Right lobe of liver (tissue), 6 donors: ENCODE measurements at regions not wholly inside any gene's neighbourhood (a gene's known extent, or its start where the extent isn't known, plus 50 kb on each side); places are given as distances from the start of the nearest gene placed in this dataset.

Experiments
- ATAC-seq, 4 donors: fragments of 200-7000 bp; cut with Tn5 transposase; one replicate each; pipeline ENCODE4 v1.9.1; 2020; ENCODE audit warnings: mild to moderate bottlenecking in 4 of 4, moderate library complexity in 4 of 4
- DNase-seq, 3 donors: peaks; one replicate each; pipeline ENCODE4 v3.0.0-alpha.2; 2020
- H3K27ac ChIP-seq, 3 donors: fragments of 200-600 bp; one replicate each; pipeline ENCODE4 v1.8.0; 2022
- H3K27me3 ChIP-seq, 2 donors: fragments of 200-600 bp; one replicate each; pipeline ENCODE4 v1.8.0; 2022
- H3K36me3 ChIP-seq, 4 donors: fragments of 200-600 bp; sonication (generic) in 1 of 4; one replicate each; pipeline versions ENCODE4 v1.5.1 to v1.8.0; 2017 to 2022; ENCODE audit warnings: control low read depth in 1 of 4
- H3K4me1 ChIP-seq, 4 donors: fragments of 200-600 bp; sonication (generic) in 1 of 4; one replicate each; pipeline versions ENCODE4 v1.5.1 to v1.8.0; 2017 to 2022; ENCODE audit warnings: control low read depth in 1 of 4
- H3K4me3 ChIP-seq, 3 donors: fragments of 200-600 bp; one replicate each; pipeline ENCODE4 v1.8.0; 2022
- H3K9me3 ChIP-seq, 4 donors: fragments of 200-600 bp; sonication (generic) in 1 of 4; one replicate each; pipeline versions ENCODE4 v1.5.1 to v1.8.0; 2017 to 2022; ENCODE audit warnings: control low read depth in 1 of 4
- CTCF ChIP-seq, 4 donors: fragments of 200-600 bp in 3 of 4; fragments of 450-650 bp in 1 of 4; IDR thresholded peaks; one replicate each; pipeline versions ENCODE4 v1.5.1 to v1.8.0; 2016 to 2022; ENCODE audit warnings: antibody characterized with exemption in 4 of 4, mild to moderate bottlenecking in 2 of 4
- POLR2A ChIP-seq: fragments of 450-650 bp; IDR thresholded peaks from one replicate; pipeline ENCODE4 v1.6.1; 2017; ENCODE audit warnings: antibody characterized with exemption, mild to moderate bottlenecking
- WGBS: methylation state at CpG from one replicate; pipeline ENCODE4 v1.1.6; 2018; ENCODE audit warnings: low coverage, low lambda C conversion rate; ENCODE audit not compliant: insufficient coverage; ENCODE audit errors: missing lambda C conversion rate; 5-methylcytosine and 5-hydroxymethylcytosine counted together
- intact Hi-C, 2 donors: fragments of 100-400 bp; cut with DNase I; formaldehyde crosslinking; loops; one replicate each; pipeline versions ENCODE4 v1.11.2 to v1.14.1; 2022
- donor health status: DM: no; HTN: yes; CAD: no.
- donor health status: DM: no; HTN: no; CAD: no.
- donor health status: DM: no; HTN: no; CAD: no.
- donor health status: DM: no; HTN: yes; CAD: no.
- donor health status: DM: no; HTN: yes; CAD: no.

- Histone ChIP-seq H3K9me3 (no peaks in the 10 kb centered on the region), H3K27ac (no peak overlapping the region), H3K4me1 (no peaks in the 10 kb centered on the region), H3K27me3 (no peaks in the 10 kb centered on the region), H3K4me3 (no peak overlapping the region), H3K36me3 (no peaks in the 10 kb centered on the region)
- intact Hi-C loops: no loop called here
- DNase-seq (no peak), ATAC-seq (no peak)
- 28% methylated on average over 5 of the region's 5 CpGs for WGBS
- TF ChIP-seq POLR2A: no peak
- TF ChIP-seq CTCF (IDR thresholded peaks at IDR 0.05): no peak
Measured at GRCh38 chr3:34780294-34780693, 859.0 kb upstream of the ARPP21 start.

GRCh38 chr3:34780973-34781372 is 858.4 kb upstream of the ARPP21 start:
- no peak overlapping the region for H3K4me3 ChIP-seq
- H3K9me3 ChIP-seq: no peaks in the 10 kb centered on the region
- ATAC-seq: no peak
- no peaks in the 10 kb centered on the region for H3K27me3 ChIP-seq
- H3K4me1 ChIP-seq: no peaks in the 10 kb centered on the region
- no peak for DNase-seq
- WGBS: 49% methylated on average over 3 of the region's 4 CpGs
- H3K36me3 ChIP-seq: no peaks in the 10 kb centered on the region
- TF ChIP-seq POLR2A: no peak
- no peak for TF ChIP-seq CTCF (IDR thresholded peaks at IDR 0.05)
- intact Hi-C loops: no loop called here
- H3K27ac ChIP-seq: no peak overlapping the region

GRCh38 chr3:34782871-34783270 is 856.5 kb upstream of the ARPP21 start:
- no peak overlapping the region for H3K4me3 ChIP-seq
- H3K36me3 ChIP-seq: no peaks in the 10 kb centered on the region
- intact Hi-C loops: no loop called here
- WGBS: 41% methylated on average over 2 of the region's 2 CpGs
- ATAC-seq (no peak), DNase-seq (no peak)
- no peaks in the 10 kb centered on the region for H3K4me1 ChIP-seq
- no peaks in the 10 kb centered on the region for H3K27me3 ChIP-seq
- H3K27ac ChIP-seq: no peak overlapping the region
- H3K9me3 ChIP-seq: no peaks in the 10 kb centered on the region
- TF ChIP-seq POLR2A: no peak
- no peak for TF ChIP-seq CTCF (IDR thresholded peaks at IDR 0.05)

GRCh38 chr3:34783876-34784275 is 855.4 kb upstream of the ARPP21 start:
- Histone ChIP-seq H3K4me3 (no peak overlapping the region), H3K27ac (no peak overlapping the region), H3K4me1 (no peaks in the 10 kb centered on the region), H3K36me3 (no peaks in the 10 kb centered on the region), H3K27me3 (no peaks in the 10 kb centered on the region), H3K9me3 (no peaks in the 10 kb centered on the region)
- intact Hi-C loops: no loop called here
- DNase-seq: no peak
- no peak for ATAC-seq
- no peak for TF ChIP-seq CTCF (IDR thresholded peaks at IDR 0.05)
- TF ChIP-seq POLR2A: no peak

GRCh38 chr3:34793057-34793456 is 846.3 kb upstream of the ARPP21 start:
- no peaks in the 10 kb centered on the region for H3K27me3 ChIP-seq
- no peak overlapping the region for H3K27ac ChIP-seq
- no peaks in the 10 kb centered on the region for H3K4me1 ChIP-seq
- no peaks in the 10 kb centered on the region for H3K36me3 ChIP-seq
- ATAC-seq (no peak), DNase-seq (no peak)
- H3K4me3 ChIP-seq: no peak overlapping the region
- no peak for TF ChIP-seq POLR2A
- TF ChIP-seq CTCF (IDR thresholded peaks at IDR 0.05): no peak
- H3K9me3 ChIP-seq: no peaks in the 10 kb centered on the region
- intact Hi-C loops: no loop called here
- WGBS: 71% methylated on average over 1 of the region's 1 CpG
